Fibroblast of villous mesenchyme (primary cell): ENCODE measurements at regions not wholly inside any gene's neighbourhood (a gene's known extent, or its start where the extent isn't known, plus 50 kb on each side); places are given as distances from the start of the nearest gene placed in this dataset.

Experiments
- DNase-seq: peaks from one replicate; pipeline ENCODE4 v3.0.0-alpha.2; 2010; ENCODE audit warnings: low read depth
- H3K4me3 ChIP-seq: 2 replicates; pipeline ENCODE4 v1.5.1; 2011; ENCODE audit warnings: low read depth, mild to moderate bottlenecking, low read length
- TF ChIP-seq, protein P1 (sequence below): IDR thresholded peaks from 2 replicates; pipeline ENCODE4 v1.5.1; 2012; ENCODE audit warnings: low read depth, mild to moderate bottlenecking, low read length; ENCODE audit not compliant: insufficient read depth

- TF ChIP-seq, protein P1, sequence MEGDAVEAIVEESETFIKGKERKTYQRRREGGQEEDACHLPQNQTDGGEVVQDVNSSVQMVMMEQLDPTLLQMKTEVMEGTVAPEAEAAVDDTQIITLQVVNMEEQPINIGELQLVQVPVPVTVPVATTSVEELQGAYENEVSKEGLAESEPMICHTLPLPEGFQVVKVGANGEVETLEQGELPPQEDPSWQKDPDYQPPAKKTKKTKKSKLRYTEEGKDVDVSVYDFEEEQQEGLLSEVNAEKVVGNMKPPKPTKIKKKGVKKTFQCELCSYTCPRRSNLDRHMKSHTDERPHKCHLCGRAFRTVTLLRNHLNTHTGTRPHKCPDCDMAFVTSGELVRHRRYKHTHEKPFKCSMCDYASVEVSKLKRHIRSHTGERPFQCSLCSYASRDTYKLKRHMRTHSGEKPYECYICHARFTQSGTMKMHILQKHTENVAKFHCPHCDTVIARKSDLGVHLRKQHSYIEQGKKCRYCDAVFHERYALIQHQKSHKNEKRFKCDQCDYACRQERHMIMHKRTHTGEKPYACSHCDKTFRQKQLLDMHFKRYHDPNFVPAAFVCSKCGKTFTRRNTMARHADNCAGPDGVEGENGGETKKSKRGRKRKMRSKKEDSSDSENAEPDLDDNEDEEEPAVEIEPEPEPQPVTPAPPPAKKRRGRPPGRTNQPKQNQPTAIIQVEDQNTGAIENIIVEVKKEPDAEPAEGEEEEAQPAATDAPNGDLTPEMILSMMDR, result no peak
- DNase-seq, result no peak
- H3K4me3 ChIP-seq, result no peak overlapping the region
These were observed 468.2 kb downstream of the NTRK2 start for GRCh38 chr9:85137696-85138095.

DNA sequence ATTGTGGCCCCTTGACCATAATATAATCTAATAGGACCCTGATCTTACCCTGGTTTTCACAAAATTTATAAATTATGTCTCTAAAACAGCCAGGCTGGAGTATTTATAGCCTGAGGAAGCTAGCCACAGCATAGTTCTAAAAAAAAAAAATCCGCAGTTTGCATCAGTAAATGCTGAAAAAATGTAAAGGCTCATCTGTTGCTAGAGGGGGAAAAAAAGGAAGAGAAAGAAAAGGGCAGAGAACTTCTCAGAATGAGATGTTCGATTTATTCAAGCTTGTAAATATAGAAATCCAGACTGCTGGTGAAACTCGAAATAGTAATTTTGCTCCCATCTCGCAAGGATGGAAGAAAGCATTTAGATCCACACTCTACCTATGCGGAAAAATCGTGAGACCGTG lies 467.5 kb downstream of the NTRK2 start:
- H3K4me3 ChIP-seq, result no peak overlapping the region
- no peak for DNase-seq
- TF ChIP-seq, protein P1, result no peak

DNA sequence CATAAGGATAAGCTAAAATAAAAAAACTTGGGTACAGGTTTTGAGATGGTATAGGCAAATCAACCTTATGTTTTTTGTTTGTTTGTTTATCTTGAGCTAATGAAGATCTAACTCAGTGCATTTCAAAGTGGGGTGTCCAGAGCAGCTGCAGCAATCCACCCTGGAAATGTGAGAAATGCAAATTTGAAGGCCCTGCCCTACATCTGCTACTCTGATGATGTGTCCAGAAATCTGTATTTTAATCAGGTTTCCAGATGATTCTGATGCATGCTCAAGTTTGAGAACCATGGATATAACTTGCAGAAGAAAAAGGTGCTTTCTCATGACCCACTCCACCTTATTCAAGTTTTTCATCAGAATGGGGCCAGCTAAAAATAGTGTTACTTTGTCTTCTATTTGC lies 467.0 kb downstream of the NTRK2 start:
- H3K4me3 ChIP-seq, result no peak overlapping the region
- no peak for DNase-seq
- TF ChIP-seq, protein P1, result no peak

DNA sequence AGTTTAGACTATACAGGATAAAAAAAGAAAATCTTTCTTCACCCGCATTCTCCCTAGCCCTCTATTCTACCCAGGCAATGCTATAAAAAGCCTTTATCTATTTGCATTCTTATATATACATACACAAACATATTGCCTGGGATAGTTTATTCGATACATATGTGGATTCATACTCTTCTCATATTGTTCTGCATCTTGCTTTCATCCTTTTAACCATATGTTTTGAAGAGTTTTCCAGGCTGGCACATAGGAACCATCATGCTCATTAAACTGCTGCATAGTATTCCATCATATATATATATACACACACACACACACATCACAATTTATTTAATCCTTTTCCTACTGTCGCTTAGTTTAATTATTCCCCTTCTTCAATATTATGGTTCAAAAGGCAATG lies 461.2 kb downstream of the NTRK2 start:
- no peak for DNase-seq
- TF ChIP-seq, protein P1, result no peak
- H3K4me3 ChIP-seq, result no peak overlapping the region

DNA sequence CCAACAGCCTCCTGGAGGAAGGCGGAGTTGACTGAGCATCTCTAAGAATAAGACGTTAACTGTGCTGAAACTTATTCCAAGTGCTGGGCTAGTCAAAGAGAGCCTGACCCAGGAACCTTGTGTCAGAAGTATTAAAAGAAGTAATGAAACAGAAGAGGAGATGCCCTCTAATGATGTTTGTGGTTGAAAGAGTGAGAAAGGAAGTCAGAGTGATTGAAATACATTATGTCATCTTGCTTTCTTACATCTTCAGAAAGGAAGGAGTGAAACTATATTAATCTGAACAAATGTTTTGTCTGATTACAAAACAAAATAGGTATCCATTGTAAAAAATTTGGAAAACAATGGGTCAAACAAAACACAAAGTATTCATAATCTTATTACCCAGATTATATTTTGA lies 460.7 kb downstream of the NTRK2 start:
- TF ChIP-seq, protein P1, result no peak
- DNase-seq, result no peak
- H3K4me3 ChIP-seq, result no peak overlapping the region

- no peak overlapping the region for H3K4me3 ChIP-seq
- TF ChIP-seq, protein P1, result no peak
- DNase-seq, result no peak
These were observed 460.0 kb downstream of the NTRK2 start for GRCh38 chr9:85129514-85129913.

DNA sequence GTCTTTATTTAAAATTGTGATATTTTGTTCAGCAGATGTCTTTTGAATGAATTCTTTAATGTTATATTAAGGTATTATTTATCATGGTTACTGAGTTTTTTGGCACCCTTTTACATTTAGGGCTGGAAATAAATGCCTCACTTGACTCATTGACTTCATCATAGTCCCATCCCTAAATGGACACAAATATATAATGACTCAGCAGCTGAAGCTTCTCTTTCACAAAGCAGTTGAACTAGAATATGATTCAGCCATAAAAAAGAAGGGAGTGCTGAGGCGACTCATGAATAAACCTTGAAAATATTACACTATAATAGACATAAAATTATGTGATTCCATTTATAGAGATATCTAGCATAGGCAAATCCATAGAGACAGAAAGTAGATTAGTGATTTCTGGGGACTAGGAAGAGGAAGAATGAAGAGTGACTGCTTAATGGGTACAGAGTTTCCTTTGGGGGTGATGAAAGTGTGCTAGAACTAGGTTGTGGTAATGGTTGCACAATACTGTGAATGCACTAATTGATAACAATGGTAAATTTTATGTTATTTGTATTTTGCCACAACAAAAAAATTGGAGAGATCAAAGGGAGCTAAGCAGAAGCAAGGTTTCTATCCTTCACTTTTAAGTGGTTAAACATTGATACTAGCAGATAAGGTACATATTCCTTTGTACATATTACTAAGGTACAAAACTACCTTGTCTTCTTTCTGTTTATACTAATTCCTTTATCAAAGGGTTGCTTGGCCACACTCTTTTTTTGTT lies 449.6 kb downstream of the NTRK2 start:
- DNase-seq, result no peak
- TF ChIP-seq, protein P1, result no peak
- no peak overlapping the region for H3K4me3 ChIP-seq
